OCI-LY7 (cell line): ENCODE measurements at regions not wholly inside any gene's neighbourhood (a gene's known extent, or its start where the extent isn't known, plus 50 kb on each side); places are given as distances from the start of the nearest gene placed in this dataset.

Experiments used
- BruUV-seq: library from RNA; stranded (reverse); fragments of 400-500 nt; replicated peaks from 2 replicates; lab custom pipeline; 2021; lab: Mats Ljungman, UMichigan
- CTCF ChIA-PET: fragments of 300-600 bp; sonication (Branson Sonifier 250); formaldehyde crosslinking; loops from one replicate; lab custom pipeline; 2022; ENCODE audit warnings: antibody characterized with exemption; ENCODE audit not compliant: unreplicated experiment; lab: Charles Lee
- POLR2A ChIA-PET: fragments of 300-600 bp; sonication (Branson Sonifier 250); formaldehyde crosslinking; loops from one replicate; lab custom pipeline; 2022; ENCODE audit warnings: antibody characterized with exemption; lab: Charles Lee
- DNase-seq: peaks from one replicate; pipeline ENCODE4 v3.0.0-alpha.2; 2015; ENCODE audit warnings: low spot score
- H2AFZ ChIP-seq: fragments of 200-600 bp; sonication (generic), shearing (Covaris generic); 2 replicates; pipeline ENCODE4 v1.6.1; 2014; ENCODE audit warnings: mild to moderate bottlenecking, antibody characterized with exemption, low read length, moderate library complexity
- H3K27ac ChIP-seq: fragments of 200-600 bp; sonication (generic); 2 replicates; pipeline ENCODE4 v1.5.1; 2014; ENCODE audit warnings: mixed run types, low read depth, mild to moderate bottlenecking, moderate library complexity, low read length, inconsistent platforms; ENCODE audit not compliant: poor library complexity, severe bottlenecking
- H3K36me3 ChIP-seq: fragments of 200-600 bp; sonication (generic); 2 replicates; pipeline ENCODE4 v1.6.1; 2014; ENCODE audit warnings: mild to moderate bottlenecking, antibody characterized with exemption, low read length, moderate library complexity, mixed read lengths; ENCODE audit not compliant: insufficient read depth
- H3K4me1 ChIP-seq: fragments of 200-600 bp; sonication (generic); 2 replicates; pipeline ENCODE4 v1.5.1; 2014; ENCODE audit warnings: mild to moderate bottlenecking, low read length; ENCODE audit not compliant: insufficient read depth, poor library complexity, severe bottlenecking
- H3K4me2 ChIP-seq: fragments of 200-600 bp; sonication (generic); 2 replicates; pipeline ENCODE4 v1.6.1; 2014; ENCODE audit warnings: mild to moderate bottlenecking, low read length
- H3K4me3 ChIP-seq: fragments of 200-600 bp; sonication (generic); 2 replicates; pipeline ENCODE4 v1.5.1; 2014; ENCODE audit warnings: mild to moderate bottlenecking, low read depth, low read length; ENCODE audit not compliant: poor library complexity, severe bottlenecking
- H3K79me2 ChIP-seq: fragments of 200-600 bp; sonication (generic); 2 replicates; pipeline ENCODE4 v1.6.1; 2016; ENCODE audit warnings: low read depth, mild to moderate bottlenecking, low read length, moderate library complexity, mixed read lengths; ENCODE audit not compliant: insufficient read depth
- H3K9me2 ChIP-seq: fragments of 200-600 bp; sonication (generic); 2 replicates; pipeline ENCODE4 v1.6.1; 2016; ENCODE audit warnings: mild to moderate bottlenecking, low read length, mixed read lengths; ENCODE audit not compliant: insufficient read depth
- H3K9me3 ChIP-seq: fragments of 200-600 bp; sonication (generic); 2 replicates; pipeline ENCODE4 v1.6.1; 2014; ENCODE audit warnings: mild to moderate bottlenecking, mixed run types, low read length, mixed read lengths
- H4K20me1 ChIP-seq: fragments of 200-600 bp; sonication (generic); 2 replicates; pipeline ENCODE4 v1.6.1; 2014; ENCODE audit warnings: mild to moderate bottlenecking, antibody characterized with exemption, low read length, moderate library complexity, mixed read lengths; ENCODE audit not compliant: insufficient read depth
- CTCF ChIP-seq: fragments of 200-600 bp; sonication (generic); conservative IDR thresholded peaks from 2 replicates; pipeline ENCODE4 v1.5.1; 2014; ENCODE audit warnings: mild to moderate bottlenecking, antibody characterized with exemption, low read length, moderate library complexity, mixed read lengths
- EZH2phosphoT487 ChIP-seq: fragments of 200-600 bp; sonication (generic); IDR thresholded peaks from 2 replicates; pipeline ENCODE4 v1.6.1; 2018; ENCODE audit warnings: low read depth, borderline replicate concordance, mild to moderate bottlenecking, mixed run types, antibody characterized with exemption, low read length, moderate library complexity, mixed read lengths
- intact Hi-C: fragments of 100-400 bp; cut with micrococcal nuclease; formaldehyde crosslinking; loops from one replicate; pipeline ENCODE4 v1.10.0; 2022; ENCODE audit not compliant: unreplicated experiment

DNA sequence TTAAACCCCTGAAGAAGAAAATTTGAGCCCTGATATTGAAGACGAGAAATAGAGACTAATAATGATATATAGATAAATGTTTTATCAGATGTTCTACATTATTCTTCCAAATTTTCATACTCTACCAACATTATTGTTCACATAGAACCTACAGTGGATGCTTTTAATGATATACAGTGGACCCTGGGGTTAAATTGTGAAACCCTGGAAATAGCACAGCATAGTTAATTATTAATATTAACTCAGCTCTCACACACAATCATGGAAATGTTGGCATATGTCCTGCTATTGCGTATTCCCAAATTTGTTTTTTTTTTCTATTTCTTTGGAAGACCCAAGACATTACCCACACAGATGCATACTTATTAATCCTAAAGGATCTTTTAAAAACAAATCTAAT, 579.9 kb downstream of the CCDC85A start:
- CTCF ChIA-PET, result no interaction called here
- TF ChIP-seq CTCF, result no peak
- TF ChIP-seq EZH2phosphoT487, result no peak
- intact Hi-C loops, result no loop called here
- Histone ChIP-seq H3K9me2 (no peaks in the 10 kb centered on the region), H3K27ac (no peak overlapping the region), H3K79me2 (no peaks in the 10 kb centered on the region), H3K4me2 (no peak overlapping the region), H2AFZ (no peak overlapping the region), H3K4me1 (no peaks in the 10 kb centered on the region), H3K4me3 (no peak overlapping the region), H3K36me3 (no peaks in the 10 kb centered on the region), H3K9me3 (no peaks in the 10 kb centered on the region), H4K20me1 (no peaks in the 10 kb centered on the region)
- DNase-seq, result no peak
- BruUV-seq, result no TSS peak
- POLR2A ChIA-PET, result no interaction called here

DNA sequence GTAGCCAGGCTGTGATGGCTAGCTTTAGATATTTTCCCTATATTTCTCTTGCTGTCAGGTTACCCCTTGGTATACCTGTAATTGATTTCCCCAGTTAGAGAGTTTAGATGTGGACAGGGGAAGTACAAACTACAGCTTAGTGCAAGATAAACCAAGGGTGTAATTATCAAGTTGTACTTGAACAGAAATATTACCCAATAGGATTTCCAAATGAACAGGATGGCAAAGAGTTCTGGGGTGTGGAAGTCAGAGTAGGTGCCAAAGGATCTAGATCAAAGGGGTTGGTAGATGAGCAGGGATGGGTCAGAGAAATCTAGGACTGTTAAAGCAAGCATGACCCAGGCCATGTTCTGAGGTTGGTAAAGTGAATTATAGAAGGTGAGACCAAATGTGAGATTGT, 585.2 kb downstream of the CCDC85A start:
- Histone ChIP-seq H3K36me3 (no peaks in the 10 kb centered on the region), H3K4me2 (no peak overlapping the region), H2AFZ (no peak overlapping the region), H3K9me3 (no peaks in the 10 kb centered on the region), H4K20me1 (no peaks in the 10 kb centered on the region), H3K4me3 (no peak overlapping the region), H3K4me1 (no peaks in the 10 kb centered on the region), H3K79me2 (no peaks in the 10 kb centered on the region), H3K9me2 (no peaks in the 10 kb centered on the region), H3K27ac (no peak overlapping the region)
- no TSS peak for BruUV-seq
- DNase-seq, result no peak
- ChIA-PET CTCF (no interaction called here), POLR2A (no interaction called here)
- intact Hi-C loops, result no loop called here
- TF ChIP-seq CTCF (no peak), EZH2phosphoT487 (no peak)

- Histone ChIP-seq H3K4me3 (no peak overlapping the region), H3K36me3 (no peaks in the 10 kb centered on the region), H3K4me2 (no peak overlapping the region), H3K9me3 (no peaks in the 10 kb centered on the region), H3K4me1 (no peaks in the 10 kb centered on the region), H4K20me1 (no peaks in the 10 kb centered on the region), H3K9me2 (no peaks in the 10 kb centered on the region), H3K27ac (no peak overlapping the region), H2AFZ (no peak overlapping the region), H3K79me2 (no peaks in the 10 kb centered on the region)
- TF ChIP-seq EZH2phosphoT487 (no peak), CTCF (no peak)
- no peak for DNase-seq
- BruUV-seq, result no TSS peak
- intact Hi-C loops, result no loop called here
- POLR2A ChIA-PET, result no interaction called here
- CTCF ChIA-PET, result no interaction called here
These were observed 586.7 kb downstream of the CCDC85A start for GRCh38 chr2:56770490-56770889.
